Nephron (organoid): ENCODE measurements at regions not wholly inside any gene's neighbourhood (a gene's known extent, or its start where the extent isn't known, plus 50 kb on each side); places are given as distances from the start of the nearest gene placed in this dataset.

Source experiments
- H3K27ac Mint-ChIP-seq, 3 experiments: 2 replicates each; pipeline ENCODE4 v1.8.0; 2020; ENCODE audit warnings: mixed read lengths in 3 of 3, mild to moderate bottlenecking in 2 of 3, moderate library complexity in 1 of 3
- H3K27me3 Mint-ChIP-seq: 2 replicates; pipeline ENCODE4 v1.8.0; 2021; ENCODE audit warnings: low read depth, mild to moderate bottlenecking, moderate library complexity, mixed read lengths
- H3K36me3 Mint-ChIP-seq: 2 replicates; pipeline ENCODE4 v1.8.0; 2020; ENCODE audit warnings: low read depth, mixed read lengths
- H3K4me1 Mint-ChIP-seq: 2 replicates; pipeline ENCODE4 v1.8.0; 2020; ENCODE audit warnings: mixed read lengths
- H3K4me3 Mint-ChIP-seq, 3 experiments: 2 replicates each; pipeline ENCODE4 v1.8.0; 2020; ENCODE audit warnings: mild to moderate bottlenecking in 3 of 3, mixed read lengths in 3 of 3, moderate library complexity in 2 of 3
- H3K9me3 Mint-ChIP-seq: 2 replicates; pipeline ENCODE4 v1.8.0; 2020; ENCODE audit warnings: mixed read lengths
- CTCF ChIP-seq, 3 experiments: fragments of 200-600 bp; sonication (generic); IDR thresholded peaks; one replicate each; pipeline ENCODE4 v1.5.0; 2021; ENCODE audit warnings: antibody characterized with exemption in 3 of 3; ENCODE audit not compliant: unreplicated experiment in 3 of 3

- Mint-ChIP-seq H3K36me3 (no peaks in the 10 kb centered on the region), H3K4me3 (no peak overlapping the region), H3K9me3 (no peaks in the 10 kb centered on the region), H3K4me1 (no peaks in the 10 kb centered on the region), H3K27me3 (no peaks in the 10 kb centered on the region), H3K27ac (no peak overlapping the region)
- no peak for TF ChIP-seq CTCF (IDR thresholded peaks at IDR 0.05; ENCODE audit: unreplicated experiment in 3 of 3)
These were observed 334.3 kb upstream of the MANEA start for GRCh38 chr6:95243053-95243452.

- Mint-ChIP-seq H3K9me3 (no peaks in the 10 kb centered on the region), H3K36me3 (no peaks in the 10 kb centered on the region), H3K4me3 (no peak overlapping the region), H3K27ac (no peak overlapping the region), H3K27me3 (no peaks in the 10 kb centered on the region), H3K4me1 (no peaks in the 10 kb centered on the region)
- TF ChIP-seq CTCF (IDR thresholded peaks at IDR 0.05; ENCODE audit: unreplicated experiment in 3 of 3): no peak
These were observed 332.6 kb upstream of the MANEA start for GRCh38 chr6:95244751-95245150.

- no peak overlapping the region for H3K4me3 Mint-ChIP-seq
- no peaks in the 10 kb centered on the region for H3K36me3 Mint-ChIP-seq
- peak in 1 of 3 experiments; percentile 16 for TF ChIP-seq CTCF (IDR thresholded peaks at IDR 0.05; ENCODE audit: unreplicated experiment in 3 of 3)
- no peak overlapping the region for H3K27ac Mint-ChIP-seq
- no peaks in the 10 kb centered on the region for H3K9me3 Mint-ChIP-seq
- no peaks in the 10 kb centered on the region for H3K4me1 Mint-ChIP-seq
- H3K27me3 Mint-ChIP-seq: no peaks in the 10 kb centered on the region
These were observed 328.8 kb upstream of the MANEA start for GRCh38 chr6:95248499-95248898.

- no peaks in the 10 kb centered on the region for H3K4me1 Mint-ChIP-seq
- no peaks in the 10 kb centered on the region for H3K9me3 Mint-ChIP-seq
- H3K27me3 Mint-ChIP-seq: no peaks in the 10 kb centered on the region
- H3K36me3 Mint-ChIP-seq: no peaks in the 10 kb centered on the region
- H3K27ac Mint-ChIP-seq: no peak overlapping the region
- H3K4me3 Mint-ChIP-seq: no peak overlapping the region
- TF ChIP-seq CTCF (IDR thresholded peaks at IDR 0.05; ENCODE audit: unreplicated experiment in 3 of 3): no peak
These were observed 328.2 kb upstream of the MANEA start for GRCh38 chr6:95249175-95249574.

- no peak for TF ChIP-seq CTCF (IDR thresholded peaks at IDR 0.05; ENCODE audit: unreplicated experiment in 3 of 3)
- H3K4me3 Mint-ChIP-seq: no peak overlapping the region
- H3K4me1 Mint-ChIP-seq: no peaks in the 10 kb centered on the region
- no peak overlapping the region for H3K27ac Mint-ChIP-seq
- no peaks in the 10 kb centered on the region for H3K27me3 Mint-ChIP-seq
- no peaks in the 10 kb centered on the region for H3K9me3 Mint-ChIP-seq
- H3K36me3 Mint-ChIP-seq: no peaks in the 10 kb centered on the region
These were observed 327.7 kb upstream of the MANEA start for GRCh38 chr6:95249661-95250060.

GRCh38 chr6:95263840-95264239, 313.5 kb upstream of the MANEA start:
- Mint-ChIP-seq H3K27me3 (no peaks in the 10 kb centered on the region), H3K4me1 (no peaks in the 10 kb centered on the region), H3K36me3 (no peaks in the 10 kb centered on the region), H3K27ac (no peak overlapping the region), H3K4me3 (no peak overlapping the region), H3K9me3 (peaks cover 12% of the 10 kb centered on the region)
- no peak for TF ChIP-seq CTCF (IDR thresholded peaks at IDR 0.05; ENCODE audit: unreplicated experiment in 3 of 3)
